ENCODE measurements at regions not wholly inside any gene's neighbourhood (a gene's known extent, or its start where the extent isn't known, plus 50 kb on each side); places are given as distances from the start of the nearest gene placed in this dataset.

DNA sequence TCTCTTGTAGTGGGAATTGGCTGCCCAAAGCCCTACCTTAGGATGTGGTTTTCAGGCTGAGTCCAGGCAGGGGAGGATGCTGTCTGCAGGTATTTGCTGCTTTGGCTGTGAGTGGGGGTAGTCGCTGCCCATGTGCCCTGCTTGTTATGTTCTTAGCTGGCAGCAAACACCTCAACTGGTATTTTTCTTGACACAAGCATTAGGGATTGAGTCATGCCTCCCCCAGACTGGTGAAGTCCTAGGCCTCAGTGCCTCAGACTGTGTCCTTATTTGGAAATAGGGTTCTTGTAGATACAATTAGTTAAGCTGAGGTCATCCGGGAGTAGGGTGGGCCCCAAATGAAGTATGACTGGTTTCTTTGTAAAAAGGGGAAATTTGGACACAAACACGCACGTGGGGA, 808.3 kb upstream of the EEF2KMT start:
- peak; percentile 1 for DNase-seq (ENCODE audit: low read depth)

DNA sequence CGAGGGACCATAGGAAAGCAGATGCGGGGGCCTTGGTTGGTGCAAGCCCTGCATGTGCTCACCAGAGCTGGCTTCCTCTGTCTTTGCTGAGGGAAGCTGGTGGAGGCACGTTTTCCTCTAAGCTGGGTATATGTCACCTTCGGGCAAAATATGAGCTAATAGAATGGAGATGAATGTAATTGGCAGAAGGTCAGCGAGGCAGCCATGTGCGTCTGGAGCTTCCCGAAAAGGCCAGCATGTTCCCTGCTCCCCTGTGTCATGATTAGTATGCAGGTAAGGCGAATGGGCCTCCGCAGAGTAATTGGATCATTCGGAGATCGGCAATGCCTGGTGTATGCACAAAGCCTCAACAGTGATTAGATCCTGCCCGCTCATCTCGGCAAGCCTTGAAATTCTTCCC, 806.2 kb upstream of the EEF2KMT start:
- no peak overlapping the region for H3K4me3 ChIP-seq (ENCODE audit: low read depth, low read length)
- DNase-seq (ENCODE audit: low read depth) = no peak
- TF ChIP-seq MYC (IDR thresholded peaks at IDR 0.05; ENCODE audit: low read depth, low read length) (no peak), POLR2A (IDR thresholded peaks at IDR 0.05; ENCODE audit: extremely low read depth, insufficient read length) (no peak)
- TF ChIP-seq, protein P1, sequence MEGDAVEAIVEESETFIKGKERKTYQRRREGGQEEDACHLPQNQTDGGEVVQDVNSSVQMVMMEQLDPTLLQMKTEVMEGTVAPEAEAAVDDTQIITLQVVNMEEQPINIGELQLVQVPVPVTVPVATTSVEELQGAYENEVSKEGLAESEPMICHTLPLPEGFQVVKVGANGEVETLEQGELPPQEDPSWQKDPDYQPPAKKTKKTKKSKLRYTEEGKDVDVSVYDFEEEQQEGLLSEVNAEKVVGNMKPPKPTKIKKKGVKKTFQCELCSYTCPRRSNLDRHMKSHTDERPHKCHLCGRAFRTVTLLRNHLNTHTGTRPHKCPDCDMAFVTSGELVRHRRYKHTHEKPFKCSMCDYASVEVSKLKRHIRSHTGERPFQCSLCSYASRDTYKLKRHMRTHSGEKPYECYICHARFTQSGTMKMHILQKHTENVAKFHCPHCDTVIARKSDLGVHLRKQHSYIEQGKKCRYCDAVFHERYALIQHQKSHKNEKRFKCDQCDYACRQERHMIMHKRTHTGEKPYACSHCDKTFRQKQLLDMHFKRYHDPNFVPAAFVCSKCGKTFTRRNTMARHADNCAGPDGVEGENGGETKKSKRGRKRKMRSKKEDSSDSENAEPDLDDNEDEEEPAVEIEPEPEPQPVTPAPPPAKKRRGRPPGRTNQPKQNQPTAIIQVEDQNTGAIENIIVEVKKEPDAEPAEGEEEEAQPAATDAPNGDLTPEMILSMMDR (IDR thresholded peaks at IDR 0.05; ENCODE audit: low read depth, low read length) = no peak
- TF ChIP-seq, protein P2, sequence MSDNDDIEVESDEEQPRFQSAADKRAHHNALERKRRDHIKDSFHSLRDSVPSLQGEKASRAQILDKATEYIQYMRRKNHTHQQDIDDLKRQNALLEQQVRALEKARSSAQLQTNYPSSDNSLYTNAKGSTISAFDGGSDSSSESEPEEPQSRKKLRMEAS (IDR thresholded peaks at IDR 0.05; ENCODE audit: low read depth, low read length) = no peak

More for the DNA sequence above, 808.3 kb upstream of the EEF2KMT start:
- H3K4me3 ChIP-seq (ENCODE audit: low read depth, low read length) = no peak overlapping the region
- TF ChIP-seq POLR2A (IDR thresholded peaks at IDR 0.05; ENCODE audit: extremely low read depth, insufficient read length) = no peak
- TF ChIP-seq MYC (IDR thresholded peaks at IDR 0.05; ENCODE audit: low read depth, low read length) = no peak
- TF ChIP-seq, protein P2 (IDR thresholded peaks at IDR 0.05; ENCODE audit: low read depth, low read length) = no peak
- TF ChIP-seq, protein P1 (IDR thresholded peaks at IDR 0.05; ENCODE audit: low read depth, low read length) = no peak

DNA sequence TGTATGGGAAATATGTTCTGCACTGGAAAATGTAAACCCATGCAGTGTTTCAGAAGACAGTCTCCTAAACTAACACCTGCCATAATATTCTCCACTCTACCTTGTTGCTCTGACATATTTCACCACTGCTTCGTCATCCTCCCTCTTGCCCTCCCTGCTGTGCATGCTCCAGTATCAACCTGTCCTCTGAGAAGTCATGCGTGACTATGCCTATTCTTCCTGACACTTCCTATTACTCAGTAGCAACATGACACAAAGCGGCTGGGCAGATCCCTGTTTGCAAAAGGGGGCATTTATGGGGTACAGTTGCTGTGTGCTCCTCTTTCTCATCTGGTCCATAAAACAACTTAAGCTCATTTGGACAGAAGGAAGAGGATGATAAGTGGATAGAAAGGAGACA, 805.6 kb upstream of the EEF2KMT start:
- TF ChIP-seq, protein P2 (IDR thresholded peaks at IDR 0.05; ENCODE audit: low read depth, low read length) = no peak
- TF ChIP-seq MYC (IDR thresholded peaks at IDR 0.05; ENCODE audit: low read depth, low read length) = no peak
- no peak for DNase-seq (ENCODE audit: low read depth)
- H3K4me3 ChIP-seq (ENCODE audit: low read depth, low read length) = no peak overlapping the region

DNA sequence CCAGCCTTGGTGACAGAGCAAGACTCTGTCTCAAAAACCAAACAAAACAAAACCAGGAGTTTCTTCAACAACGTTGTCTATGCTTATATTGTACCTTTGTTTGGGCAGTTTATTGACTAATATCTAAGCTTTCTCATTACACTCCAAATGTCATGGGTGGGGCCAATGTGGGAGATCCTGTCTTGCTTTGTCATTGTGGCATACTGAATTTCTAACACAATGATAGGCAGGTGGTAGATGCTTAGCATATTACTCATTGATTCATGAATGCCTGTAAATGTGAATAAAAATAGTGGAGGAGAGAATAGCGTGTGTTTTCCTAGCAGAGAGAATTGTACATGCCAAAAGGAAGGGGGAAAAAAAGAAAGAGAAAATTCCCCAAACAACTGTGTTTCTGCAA, 802.5 kb upstream of the EEF2KMT start:
- H3K4me3 ChIP-seq (ENCODE audit: low read depth, low read length) = no peak overlapping the region
- no peak for DNase-seq (ENCODE audit: low read depth)
- TF ChIP-seq, protein P2 (IDR thresholded peaks at IDR 0.05; ENCODE audit: low read depth, low read length) = no peak
- no peak for TF ChIP-seq MYC (IDR thresholded peaks at IDR 0.05; ENCODE audit: low read depth, low read length)
- TF ChIP-seq, protein P1 (IDR thresholded peaks at IDR 0.05; ENCODE audit: low read depth, low read length) = no peak
- no peak for TF ChIP-seq POLR2A (IDR thresholded peaks at IDR 0.05; ENCODE audit: extremely low read depth, insufficient read length)

DNA sequence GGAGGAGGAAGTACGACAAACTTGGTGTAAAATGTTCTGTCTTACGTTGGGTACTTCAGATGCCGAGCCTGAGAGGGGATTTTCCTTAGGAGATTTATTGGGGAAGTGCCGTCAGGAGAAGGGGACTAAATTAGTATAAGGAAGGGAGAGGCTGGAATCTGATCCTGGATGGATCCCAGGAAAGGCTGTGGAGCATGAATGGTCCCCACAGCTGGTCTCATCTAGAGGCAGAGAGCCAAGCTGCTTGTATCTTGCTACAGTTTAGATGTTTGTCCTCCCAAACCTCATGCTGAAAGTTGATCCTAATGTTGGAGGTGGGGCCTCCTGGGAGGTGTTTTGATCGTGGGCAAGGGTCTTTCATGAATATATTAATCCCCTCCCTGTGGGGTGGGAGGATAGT, 798.4 kb upstream of the EEF2KMT start:
- H3K4me3 ChIP-seq (ENCODE audit: low read depth, low read length) = no peak overlapping the region
- TF ChIP-seq, protein P2 (IDR thresholded peaks at IDR 0.05; ENCODE audit: low read depth, low read length) = no peak
- TF ChIP-seq POLR2A (IDR thresholded peaks at IDR 0.05; ENCODE audit: extremely low read depth, insufficient read length) (no peak), MYC (IDR thresholded peaks at IDR 0.05; ENCODE audit: low read depth, low read length) (no peak)
- TF ChIP-seq, protein P1 (IDR thresholded peaks at IDR 0.05; ENCODE audit: low read depth, low read length) = no peak
- DNase-seq (ENCODE audit: low read depth) = no peak

DNA sequence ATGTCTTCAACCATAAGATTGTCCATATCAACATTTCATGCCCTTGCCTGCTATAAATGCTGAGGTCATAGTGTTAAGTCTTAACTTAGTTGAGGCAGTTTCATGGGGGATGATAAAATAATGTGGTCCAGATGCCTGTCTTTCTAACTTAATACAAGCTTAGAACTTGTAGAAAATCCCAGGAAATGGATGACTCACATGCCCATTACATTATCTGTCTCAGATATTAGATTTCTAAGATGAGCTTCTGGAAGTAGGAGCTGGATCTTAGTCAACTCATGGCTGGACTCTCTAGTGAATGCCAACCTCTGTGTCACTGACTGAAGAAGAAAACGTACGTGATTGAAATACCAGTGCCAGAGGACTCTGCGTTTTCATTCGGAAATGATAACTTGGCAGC, 797.5 kb upstream of the EEF2KMT start:
- no peak overlapping the region for H3K4me3 ChIP-seq (ENCODE audit: low read depth, low read length)
- TF ChIP-seq MYC (IDR thresholded peaks at IDR 0.05; ENCODE audit: low read depth, low read length) = no peak
- no peak for TF ChIP-seq POLR2A (IDR thresholded peaks at IDR 0.05; ENCODE audit: extremely low read depth, insufficient read length)
- TF ChIP-seq, protein P1 (IDR thresholded peaks at IDR 0.05; ENCODE audit: low read depth, low read length) = no peak
- TF ChIP-seq, protein P2 (IDR thresholded peaks at IDR 0.05; ENCODE audit: low read depth, low read length) = no peak
- no peak for DNase-seq (ENCODE audit: low read depth)
